Astrocyte (in vitro differentiated cells and primary cell): ENCODE measurements at regions not wholly inside any gene's neighbourhood (a gene's known extent, or its start where the extent isn't known, plus 50 kb on each side); places are given as distances from the start of the nearest gene placed in this dataset.

Experiments
- DNase-seq: peaks from one replicate; pipeline ENCODE4 v3.0.0-alpha.2; 2010; ENCODE audit warnings: low read depth
- FAIRE-seq: peaks from 2 replicates; lab custom pipeline; 2011; peaks lifted over from hg19 to GRCh38; lab: Jason Lieb, UNC
- H2AFZ ChIP-seq: 2 replicates; pipeline ENCODE4 v1.6.0; 2012; ENCODE audit warnings: low read depth, low read length, inconsistent platforms
- H3K27ac ChIP-seq: 2 replicates; pipeline ENCODE4 v1.5.1; 2011; ENCODE audit warnings: low read depth, low read length, inconsistent platforms
- H3K27me3 ChIP-seq: 2 replicates; pipeline ENCODE4 v1.6.0; 2011; ENCODE audit warnings: low read length, inconsistent platforms; ENCODE audit not compliant: insufficient read depth
- H3K36me3 ChIP-seq: 2 replicates; pipeline ENCODE4 v1.5.1; 2011; ENCODE audit warnings: low read length, inconsistent platforms; ENCODE audit not compliant: insufficient read depth
- H3K4me1 ChIP-seq: 2 replicates; pipeline ENCODE4 v1.5.1; 2011; ENCODE audit warnings: low read length, inconsistent platforms; ENCODE audit not compliant: insufficient read depth
- H3K4me2 ChIP-seq: 2 replicates; pipeline ENCODE4 v1.6.0; 2012; ENCODE audit warnings: low read length, inconsistent platforms
- H3K4me3 ChIP-seq: 2 replicates; pipeline ENCODE4 v1.5.1; 2011; ENCODE audit warnings: low read depth, mild to moderate bottlenecking, low read length, inconsistent platforms; ENCODE audit not compliant: insufficient read depth
- H3K79me2 ChIP-seq: 2 replicates; pipeline ENCODE4 v1.6.0; 2012; ENCODE audit warnings: mild to moderate bottlenecking, low read length, inconsistent platforms; ENCODE audit not compliant: insufficient read depth
- H3K9ac ChIP-seq: 2 replicates; pipeline ENCODE4 v1.6.0; 2012; ENCODE audit warnings: mild to moderate bottlenecking, low read length, inconsistent platforms
- H3K9me3 ChIP-seq: 2 replicates; pipeline ENCODE4 v1.5.1; 2012; ENCODE audit warnings: low read depth, mild to moderate bottlenecking, low read length, inconsistent platforms; ENCODE audit not compliant: insufficient read depth
- H4K20me1 ChIP-seq: 2 replicates; pipeline ENCODE4 v1.6.0; 2012; ENCODE audit warnings: low read length, inconsistent platforms; ENCODE audit not compliant: insufficient read depth
- H3K27ac Mint-ChIP-seq: one replicate; pipeline ENCODE4 v1.8.0; 2021; ENCODE audit warnings: mild to moderate bottlenecking, mixed read lengths; ENCODE audit not compliant: unreplicated experiment
- H3K27me3 Mint-ChIP-seq: one replicate; pipeline ENCODE4 v1.8.0; 2021; ENCODE audit warnings: low read depth, mixed read lengths; ENCODE audit not compliant: unreplicated experiment
- H3K36me3 Mint-ChIP-seq: one replicate; pipeline ENCODE4 v1.8.0; 2021; ENCODE audit warnings: low read depth, mixed read lengths; ENCODE audit not compliant: unreplicated experiment
- H3K4me1 Mint-ChIP-seq: one replicate; pipeline ENCODE4 v1.8.0; 2021; ENCODE audit warnings: low read depth, mixed read lengths; ENCODE audit not compliant: unreplicated experiment
- H3K4me3 Mint-ChIP-seq: one replicate; pipeline ENCODE4 v1.8.0; 2021; ENCODE audit warnings: mild to moderate bottlenecking, moderate library complexity, mixed read lengths; ENCODE audit not compliant: unreplicated experiment
- H3K9me3 Mint-ChIP-seq: one replicate; pipeline ENCODE4 v1.8.0; 2021; ENCODE audit warnings: mild to moderate bottlenecking, mixed read lengths; ENCODE audit not compliant: unreplicated experiment
- CTCF ChIP-seq: IDR thresholded peaks from 2 replicates; pipeline ENCODE4 v1.5.1; 2011; ENCODE audit warnings: low read depth, mild to moderate bottlenecking, inconsistent platforms, low read length, moderate library complexity; ENCODE audit not compliant: insufficient read depth
- EZH2 ChIP-seq: IDR thresholded peaks from 2 replicates; pipeline ENCODE4 v1.6.1; 2012; ENCODE audit warnings: mild to moderate bottlenecking, low read length, inconsistent platforms; ENCODE audit not compliant: insufficient read depth

- Mint-ChIP-seq H3K4me3 (no peak overlapping the region), H3K4me1 (peaks cover 8% of the 10 kb centered on the region), H3K27ac (no peak overlapping the region), H3K27me3 (peaks cover 9% of the 10 kb centered on the region), H3K36me3 (no peaks in the 10 kb centered on the region), H3K9me3 (no peaks in the 10 kb centered on the region)
- TF ChIP-seq EZH2 = no peak
- TF ChIP-seq CTCF = no peak
- Histone ChIP-seq H3K4me1 (no peaks in the 10 kb centered on the region), H3K79me2 (no peaks in the 10 kb centered on the region), H3K36me3 (no peaks in the 10 kb centered on the region), H2AFZ (no peak overlapping the region), H3K4me2 (no peak overlapping the region), H3K27me3 (no peaks in the 10 kb centered on the region), H3K9me3 (no peaks in the 10 kb centered on the region), H3K9ac (no peak overlapping the region), H4K20me1 (no peaks in the 10 kb centered on the region), H3K27ac (no peak overlapping the region), H3K4me3 (no peak overlapping the region)
- no peak for DNase-seq
- FAIRE-seq = no peak
Measured at GRCh38 chr6:109303640-109304283, 78.5 kb downstream of the CD164 start.

- no peaks in the 10 kb centered on the region for H3K36me3 ChIP-seq
- Mint-ChIP-seq H3K9me3 (no peaks in the 10 kb centered on the region), H3K36me3 (no peaks in the 10 kb centered on the region), H3K4me1 (peaks cover 7% of the 10 kb centered on the region), H3K27ac (no peak overlapping the region), H3K4me3 (no peak overlapping the region), H3K27me3 (peaks cover 9% of the 10 kb centered on the region)
- H3K27me3 ChIP-seq = no peaks in the 10 kb centered on the region
- no peak overlapping the region for H3K9ac ChIP-seq
- no peak overlapping the region for H2AFZ ChIP-seq
- DNase-seq (no peak), FAIRE-seq (no peak)
- H3K27ac ChIP-seq = no peak overlapping the region
- no peaks in the 10 kb centered on the region for H3K9me3 ChIP-seq
- H4K20me1 ChIP-seq = no peaks in the 10 kb centered on the region
- no peaks in the 10 kb centered on the region for H3K4me1 ChIP-seq
- no peak overlapping the region for H3K4me3 ChIP-seq
- no peak overlapping the region for H3K4me2 ChIP-seq
- H3K79me2 ChIP-seq = no peaks in the 10 kb centered on the region
- TF ChIP-seq EZH2 (no peak), CTCF (no peak)
Measured at GRCh38 chr6:109303164-109303563, 79.1 kb downstream of the CD164 start.

GRCh38 chr6:109302176-109302575 lies 80.1 kb downstream of the CD164 start:
- no peak for DNase-seq
- no peak overlapping the region for H3K27ac Mint-ChIP-seq
- no peaks in the 10 kb centered on the region for H4K20me1 ChIP-seq
- H3K4me3 Mint-ChIP-seq = no peak overlapping the region
- H3K9ac ChIP-seq = no peak overlapping the region
- H3K36me3 Mint-ChIP-seq = no peaks in the 10 kb centered on the region
- no peaks in the 10 kb centered on the region for H3K79me2 ChIP-seq
- no peak overlapping the region for H3K27ac ChIP-seq
- H3K9me3 Mint-ChIP-seq = no peaks in the 10 kb centered on the region
- no peaks in the 10 kb centered on the region for H3K36me3 ChIP-seq
- H3K4me2 ChIP-seq = no peak overlapping the region
- no peaks in the 10 kb centered on the region for H3K9me3 ChIP-seq
- TF ChIP-seq CTCF (no peak), EZH2 (no peak)
- FAIRE-seq = no peak
- H3K4me3 ChIP-seq = no peak overlapping the region
- peaks cover 14% of the 10 kb centered on the region for H3K27me3 Mint-ChIP-seq
- H3K4me1 ChIP-seq = no peaks in the 10 kb centered on the region
- H3K27me3 ChIP-seq = no peaks in the 10 kb centered on the region
- H3K4me1 Mint-ChIP-seq = peaks cover 4% of the 10 kb centered on the region
- no peak overlapping the region for H2AFZ ChIP-seq
